Liver (tissue), 8 donors: ENCODE measurements at regions not wholly inside any gene's neighbourhood (a gene's known extent, or its start where the extent isn't known, plus 50 kb on each side); places are given as distances from the start of the nearest gene placed in this dataset.
A peak's percentile ranks its signal among the peaks of the same experiment; 100 is the strongest.

Experiments used
- DNase-seq: peaks from one replicate; pipeline ENCODE4 v3.0.0-alpha.2; 2017; ENCODE audit warnings: low spot score
- H3K27ac ChIP-seq, 2 donors: one replicate each; pipeline ENCODE4 v1.7.0; 2013; ENCODE audit warnings: inconsistent platforms in 2 of 2, low read length in 2 of 2, control low read depth in 1 of 2, low read depth in 1 of 2, mild to moderate bottlenecking in 1 of 2
- H3K27me3 ChIP-seq, 4 donors: one replicate each; pipeline versions ENCODE4 v1.6.1 to v1.7.0; 2013; ENCODE audit warnings: low read length in 3 of 4, inconsistent platforms in 1 of 4, mild to moderate bottlenecking in 1 of 4, moderate library complexity in 1 of 4; ENCODE audit not compliant: control insufficient read depth in 4 of 4, insufficient read depth in 4 of 4
- H3K36me3 ChIP-seq, 4 donors: one replicate each; pipeline versions ENCODE4 v1.6.1 to v1.7.0; 2013; ENCODE audit warnings: low read length in 3 of 4, mild to moderate bottlenecking in 3 of 4, low read depth in 1 of 4, moderate library complexity in 1 of 4; ENCODE audit not compliant: control insufficient read depth in 4 of 4, insufficient read depth in 3 of 4
- H3K4me1 ChIP-seq, 4 donors: one replicate each; pipeline versions ENCODE4 v1.6.1 to v1.7.0; 2013; ENCODE audit warnings: low read length in 3 of 4, mild to moderate bottlenecking in 3 of 4, moderate library complexity in 1 of 4; ENCODE audit not compliant: control insufficient read depth in 4 of 4, insufficient read depth in 4 of 4
- H3K4me3 ChIP-seq, 3 donors: one replicate each; pipeline versions ENCODE4 v1.6.1 to v1.7.0; 2013; ENCODE audit warnings: low read length in 3 of 3, control low read depth in 1 of 3, low read depth in 1 of 3, mild to moderate bottlenecking in 1 of 3
- H3K9ac ChIP-seq, 2 donors: one replicate each; pipeline ENCODE4 v1.7.0; 2013; ENCODE audit warnings: low read length in 2 of 2, mild to moderate bottlenecking in 2 of 2, moderate library complexity in 2 of 2, control low read depth in 1 of 2, low read depth in 1 of 2
- H3K9me3 ChIP-seq, 4 donors: one replicate each; pipeline versions ENCODE4 v1.6.1 to v1.7.0; 2013; ENCODE audit warnings: low read length in 3 of 4; ENCODE audit not compliant: control insufficient read depth in 4 of 4
- EGR1 ChIP-seq, 2 donors: IDR thresholded peaks; 2 replicates each; pipeline ENCODE4 v1.6.1; 2016 to 2018; ENCODE audit warnings: antibody characterized with exemption in 2 of 2, low read depth in 2 of 2
- FOXA2 ChIP-seq: IDR thresholded peaks from 2 replicates; pipeline ENCODE4 v1.6.1; 2016; ENCODE audit warnings: antibody characterized with exemption
- GABPA ChIP-seq, 2 donors: IDR thresholded peaks in 1 of 2; conservative IDR thresholded peaks in 1 of 2; 2 replicates each; pipeline ENCODE4 v1.6.1; 2016; ENCODE audit warnings: antibody characterized with exemption in 2 of 2, mild to moderate bottlenecking in 1 of 2, moderate library complexity in 1 of 2
- HNF4A ChIP-seq, 2 donors: conservative IDR thresholded peaks; 2 replicates each; pipeline ENCODE4 v1.6.1; 2016; ENCODE audit warnings: antibody characterized with exemption in 2 of 2, mild to moderate bottlenecking in 2 of 2
- HNF4G ChIP-seq: IDR thresholded peaks from 2 replicates; pipeline ENCODE4 v1.6.1; 2016; ENCODE audit warnings: antibody characterized with exemption
- JUND ChIP-seq, 2 donors: IDR thresholded peaks; 2 replicates each; pipeline ENCODE4 v1.6.1; 2016; ENCODE audit warnings: antibody characterized with exemption in 2 of 2
- NR2F2 ChIP-seq: IDR thresholded peaks from 2 replicates; pipeline ENCODE4 v1.6.1; 2016; ENCODE audit warnings: antibody characterized with exemption
- RAD21 ChIP-seq, 2 donors: IDR thresholded peaks; 2 replicates each; pipeline ENCODE4 v1.6.1; 2016; ENCODE audit warnings: antibody characterized with exemption in 2 of 2, mild to moderate bottlenecking in 2 of 2
- REST ChIP-seq: IDR thresholded peaks from 2 replicates; pipeline ENCODE4 v1.6.1; 2016; ENCODE audit warnings: antibody characterized with exemption, mild to moderate bottlenecking
- RXRA ChIP-seq, 2 donors: IDR thresholded peaks; 2 replicates each; pipeline ENCODE4 v1.6.1; 2017 to 2018; ENCODE audit warnings: antibody characterized with exemption in 2 of 2, mild to moderate bottlenecking in 1 of 2
- SP1 ChIP-seq: IDR thresholded peaks from 2 replicates; pipeline ENCODE4 v1.6.1; 2018; ENCODE audit warnings: antibody characterized with exemption, mild to moderate bottlenecking
- WGBS: extraction: QIAGEN DNeasy Blood & Tissue Kit; methylation state at CpG from one replicate; pipeline ENCODE4 v1.1.7; 2013; 5-methylcytosine and 5-hydroxymethylcytosine counted together
- TF ChIP-seq, protein P1 (sequence below): IDR thresholded peaks from 2 replicates; pipeline ENCODE4 v1.6.1; 2016; ENCODE audit warnings: antibody characterized with exemption
- TF ChIP-seq, protein P2 (sequence below): IDR thresholded peaks from 2 replicates; pipeline ENCODE4 v1.6.1; 2016; ENCODE audit warnings: antibody characterized with exemption
- TF ChIP-seq, protein P3 (sequence below): fragments of 150-350 bp; IDR thresholded peaks from 2 replicates; pipeline ENCODE4 v1.5.1; 2017; ENCODE audit warnings: improper control_type of control experiment, low read depth, low read length; ENCODE audit not compliant: missing input control
- donor health status: healthy.
- donor health status: healthy.
- donor health status: healthy.
- donor health status: healthy.
- donor health status: healthy.

GRCh38 chr10:131824371-131825149, 76.2 kb upstream of the PPP2R2D start:
- peaks cover 29 to 58% (median 54%) of the 10 kb centered on the region in 4 donors for H3K4me1 ChIP-seq
- peak overlapping the region in 1 of 2 donors; percentile 36 for H3K9ac ChIP-seq
- H3K27me3 ChIP-seq, result no peaks in the 10 kb centered on the region
- 61% methylated on average over 24 of the region's 24 CpGs for WGBS
- H3K9me3 ChIP-seq, result peaks cover 0 to under 1% (median 0%) of the 10 kb centered on the region in 4 donors
- no peak for TF ChIP-seq REST
- no peak for TF ChIP-seq NR2F2
- no peak for TF ChIP-seq FOXA2
- TF ChIP-seq RAD21 (IDR thresholded peaks at IDR 0.05), result no peak
- TF ChIP-seq, protein P1, sequence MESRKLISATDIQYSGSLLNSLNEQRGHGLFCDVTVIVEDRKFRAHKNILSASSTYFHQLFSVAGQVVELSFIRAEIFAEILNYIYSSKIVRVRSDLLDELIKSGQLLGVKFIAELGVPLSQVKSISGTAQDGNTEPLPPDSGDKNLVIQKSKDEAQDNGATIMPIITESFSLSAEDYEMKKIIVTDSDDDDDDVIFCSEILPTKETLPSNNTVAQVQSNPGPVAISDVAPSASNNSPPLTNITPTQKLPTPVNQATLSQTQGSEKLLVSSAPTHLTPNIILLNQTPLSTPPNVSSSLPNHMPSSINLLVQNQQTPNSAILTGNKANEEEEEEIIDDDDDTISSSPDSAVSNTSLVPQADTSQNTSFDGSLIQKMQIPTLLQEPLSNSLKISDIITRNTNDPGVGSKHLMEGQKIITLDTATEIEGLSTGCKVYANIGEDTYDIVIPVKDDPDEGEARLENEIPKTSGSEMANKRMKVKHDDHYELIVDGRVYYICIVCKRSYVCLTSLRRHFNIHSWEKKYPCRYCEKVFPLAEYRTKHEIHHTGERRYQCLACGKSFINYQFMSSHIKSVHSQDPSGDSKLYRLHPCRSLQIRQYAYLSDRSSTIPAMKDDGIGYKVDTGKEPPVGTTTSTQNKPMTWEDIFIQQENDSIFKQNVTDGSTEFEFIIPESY, result no peak
- TF ChIP-seq GABPA (IDR thresholded peaks at IDR 0.05 in 1 of 2, conservative IDR thresholded peaks at IDR 0.05 in 1 of 2), result no peak
- TF ChIP-seq EGR1 (IDR thresholded peaks at IDR 0.05; ENCODE audit: low read depth in 2 of 2), result no peak
- no peak for TF ChIP-seq HNF4G
- TF ChIP-seq, protein P2, sequence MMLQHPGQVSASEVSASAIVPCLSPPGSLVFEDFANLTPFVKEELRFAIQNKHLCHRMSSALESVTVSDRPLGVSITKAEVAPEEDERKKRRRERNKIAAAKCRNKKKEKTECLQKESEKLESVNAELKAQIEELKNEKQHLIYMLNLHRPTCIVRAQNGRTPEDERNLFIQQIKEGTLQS, result no peak
- no peak for TF ChIP-seq RXRA (IDR thresholded peaks at IDR 0.05)
- TF ChIP-seq HNF4A (conservative IDR thresholded peaks at IDR 0.05), result no peak
- no peak for TF ChIP-seq SP1
- H3K36me3 ChIP-seq, result no peaks in the 10 kb centered on the region
- no peak for DNase-seq
- no peak overlapping the region for H3K4me3 ChIP-seq
- H3K27ac ChIP-seq, result peak overlapping the region; percentile 61 to 84

DNA sequence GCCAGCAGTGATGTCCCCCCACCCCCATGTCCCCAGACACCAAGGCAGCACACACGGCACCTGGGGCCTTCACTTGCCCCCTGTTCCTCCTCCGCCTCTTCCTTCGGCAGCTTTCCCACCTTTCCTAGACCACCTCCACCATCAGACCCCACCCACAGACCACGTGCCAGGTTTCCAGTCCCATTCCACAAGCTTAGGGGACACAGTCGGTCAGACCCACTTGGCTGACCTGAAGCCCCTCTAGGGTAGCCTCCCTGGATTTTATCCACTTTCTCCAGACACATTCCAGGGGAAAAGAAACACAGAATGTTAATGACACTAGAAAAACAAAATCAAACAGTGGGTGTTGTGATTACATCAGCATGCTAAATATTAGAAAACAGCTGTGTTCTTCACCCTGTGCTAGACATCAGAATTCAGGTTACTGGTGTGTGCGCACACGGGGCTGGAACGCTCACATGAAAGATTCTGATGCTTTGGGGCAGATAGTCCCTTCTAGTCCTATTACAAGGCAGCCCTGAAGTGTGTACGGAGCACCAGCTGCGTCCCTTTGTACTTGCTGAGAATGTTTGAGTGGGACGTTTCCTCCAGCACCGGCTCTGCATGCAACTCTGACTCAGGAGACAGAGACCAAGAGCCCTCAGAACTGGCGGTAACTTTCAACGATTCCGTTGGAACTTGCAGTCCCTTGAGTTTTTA, 75.5 kb upstream of the PPP2R2D start:
- no peak for TF ChIP-seq HNF4G
- TF ChIP-seq RXRA (IDR thresholded peaks at IDR 0.05), result peak in 1 of 2 donors; percentile 3
- no peak for TF ChIP-seq JUND (IDR thresholded peaks at IDR 0.05)
- TF ChIP-seq EGR1 (IDR thresholded peaks at IDR 0.05; ENCODE audit: low read depth in 2 of 2), result no peak
- no peak for TF ChIP-seq SP1
- no peak for TF ChIP-seq NR2F2
- no peak for TF ChIP-seq FOXA2
- TF ChIP-seq, protein P3, sequence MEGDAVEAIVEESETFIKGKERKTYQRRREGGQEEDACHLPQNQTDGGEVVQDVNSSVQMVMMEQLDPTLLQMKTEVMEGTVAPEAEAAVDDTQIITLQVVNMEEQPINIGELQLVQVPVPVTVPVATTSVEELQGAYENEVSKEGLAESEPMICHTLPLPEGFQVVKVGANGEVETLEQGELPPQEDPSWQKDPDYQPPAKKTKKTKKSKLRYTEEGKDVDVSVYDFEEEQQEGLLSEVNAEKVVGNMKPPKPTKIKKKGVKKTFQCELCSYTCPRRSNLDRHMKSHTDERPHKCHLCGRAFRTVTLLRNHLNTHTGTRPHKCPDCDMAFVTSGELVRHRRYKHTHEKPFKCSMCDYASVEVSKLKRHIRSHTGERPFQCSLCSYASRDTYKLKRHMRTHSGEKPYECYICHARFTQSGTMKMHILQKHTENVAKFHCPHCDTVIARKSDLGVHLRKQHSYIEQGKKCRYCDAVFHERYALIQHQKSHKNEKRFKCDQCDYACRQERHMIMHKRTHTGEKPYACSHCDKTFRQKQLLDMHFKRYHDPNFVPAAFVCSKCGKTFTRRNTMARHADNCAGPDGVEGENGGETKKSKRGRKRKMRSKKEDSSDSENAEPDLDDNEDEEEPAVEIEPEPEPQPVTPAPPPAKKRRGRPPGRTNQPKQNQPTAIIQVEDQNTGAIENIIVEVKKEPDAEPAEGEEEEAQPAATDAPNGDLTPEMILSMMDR, result no peak
- H3K9ac ChIP-seq, result peak overlapping the region; percentile 36 to 72
- H3K27ac ChIP-seq, result peak overlapping the region; percentile 61 to 84
- peaks cover 25 to 51% (median 48%) of the 10 kb centered on the region in 4 donors for H3K4me1 ChIP-seq
- H3K4me3 ChIP-seq, result no peak overlapping the region
- no peaks in the 10 kb centered on the region for H3K9me3 ChIP-seq
- WGBS, result 36% methylated on average over 15 of the region's 15 CpGs
- no peaks in the 10 kb centered on the region for H3K36me3 ChIP-seq
- DNase-seq, result no peak
- H3K27me3 ChIP-seq, result no peaks in the 10 kb centered on the region
